C4-2B (cell line): ENCODE measurements at regions not wholly inside any gene's neighbourhood (a gene's known extent, or its start where the extent isn't known, plus 50 kb on each side); places are given as distances from the start of the nearest gene placed in this dataset.

ENCODE experiments used
- H3K27ac ChIP-seq: fragments of 450-650 bp; 2 replicates; pipeline ENCODE4 v1.5.1; 2017
- CTCF ChIP-seq: fragments of 450-650 bp; conservative IDR thresholded peaks from 2 replicates; pipeline ENCODE4 v1.5.1; 2017; ENCODE audit warnings: mild to moderate bottlenecking
- ZFX ChIP-seq: fragments of 450-650 bp; IDR thresholded peaks from 2 replicates; pipeline ENCODE4 v1.6.1; 2017

DNA sequence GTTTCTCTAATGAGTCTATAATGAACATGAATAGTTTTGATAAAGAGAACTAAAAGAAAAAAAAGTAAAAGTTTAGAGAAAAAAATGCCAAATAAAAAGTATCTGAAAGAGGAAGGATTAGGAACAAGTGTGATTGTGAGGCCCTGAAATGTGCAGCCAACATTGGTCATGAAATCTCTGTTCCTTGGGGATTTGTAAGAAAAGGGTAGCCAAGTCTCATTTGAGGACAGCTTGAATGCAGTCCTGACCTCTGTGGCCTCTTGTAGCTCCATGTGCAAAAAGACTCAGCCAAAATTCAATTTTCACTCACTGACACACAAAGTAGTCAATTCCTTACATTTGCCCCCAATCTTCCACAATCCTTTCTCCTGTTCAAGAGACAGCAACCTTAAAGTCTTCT lies 167.9 kb downstream of the KLF12 start:
- TF ChIP-seq CTCF, result no peak
- no peak for TF ChIP-seq ZFX
- no peak overlapping the region for H3K27ac ChIP-seq

- no peak overlapping the region for H3K27ac ChIP-seq
- TF ChIP-seq CTCF (no peak), ZFX (no peak)
These were observed 171.9 kb downstream of the KLF12 start for GRCh38 chr13:73962284-73962683.

DNA sequence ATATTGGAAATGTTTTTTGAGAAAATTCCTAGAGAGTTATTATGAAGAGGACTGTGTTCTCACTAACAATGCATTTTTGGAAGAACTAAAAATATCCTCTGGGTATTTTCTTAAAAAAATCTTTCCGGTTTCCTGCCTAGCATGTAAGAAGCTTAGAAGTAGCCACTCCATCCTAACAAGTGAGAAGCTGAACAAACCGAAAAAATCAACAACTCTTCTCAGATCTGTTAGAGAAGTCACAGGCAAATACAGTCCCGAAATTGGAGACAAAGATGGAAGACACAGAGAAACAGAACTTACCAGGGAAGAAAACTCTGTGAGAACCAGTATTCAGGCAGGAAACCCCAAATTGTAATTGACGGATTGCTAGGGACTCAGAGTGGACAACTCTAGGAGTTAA lies 173.0 kb downstream of the KLF12 start:
- no peak overlapping the region for H3K27ac ChIP-seq
- TF ChIP-seq ZFX (no peak), CTCF (no peak)

DNA sequence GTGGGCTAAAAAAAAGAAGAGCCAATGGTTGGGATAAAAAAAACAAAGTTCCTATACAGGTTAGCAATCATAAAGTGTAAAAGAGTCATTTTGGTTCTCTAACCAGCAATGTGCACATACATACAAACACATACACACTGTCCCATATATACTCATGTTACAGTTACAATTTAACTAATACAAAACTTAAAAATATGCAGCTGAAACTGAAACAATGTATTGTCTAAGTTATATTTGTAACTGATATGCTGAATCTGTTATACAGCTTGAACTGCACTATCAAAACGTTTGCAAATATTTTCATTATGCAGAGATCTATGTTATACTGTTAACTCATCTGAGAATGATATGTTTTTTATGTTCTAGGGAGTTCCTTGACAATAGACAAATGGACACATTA lies 173.7 kb downstream of the KLF12 start:
- TF ChIP-seq ZFX, result no peak
- no peak for TF ChIP-seq CTCF
- no peak overlapping the region for H3K27ac ChIP-seq

DNA sequence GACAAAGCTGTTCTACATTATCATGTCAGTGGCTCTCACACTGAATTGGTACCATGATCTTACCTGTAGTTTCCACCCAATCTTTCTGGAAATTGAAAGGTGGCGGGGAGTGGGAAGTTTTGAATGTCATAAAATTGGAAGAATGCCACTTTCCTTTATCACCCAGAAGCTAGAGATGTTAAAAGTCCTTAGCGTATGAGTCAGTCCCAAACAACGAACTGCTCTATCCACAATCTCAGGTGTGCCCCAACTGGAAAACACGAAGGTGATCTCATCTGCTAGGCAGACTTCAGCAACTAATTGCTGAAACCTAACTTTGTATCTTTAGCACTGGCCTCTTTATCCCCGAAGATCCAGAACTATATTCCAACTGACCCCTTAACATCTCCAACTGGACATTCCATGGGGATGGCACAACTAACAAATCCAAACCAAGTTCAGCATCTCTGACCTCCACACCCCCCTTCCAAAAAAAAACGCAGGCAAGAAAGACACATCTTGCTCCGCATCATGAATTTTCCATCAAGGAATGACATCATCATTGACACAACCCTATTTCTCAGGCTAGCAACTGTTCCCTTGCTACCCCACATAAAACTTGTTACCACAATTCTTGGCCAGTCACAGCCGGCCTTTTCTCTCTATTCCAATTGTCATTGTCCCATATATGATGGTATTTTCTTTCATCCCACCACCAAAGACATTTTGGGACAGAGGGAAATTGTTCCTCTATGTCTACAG lies 175.4 kb downstream of the KLF12 start:
- no peak for TF ChIP-seq CTCF
- no peak for TF ChIP-seq ZFX
- no peak overlapping the region for H3K27ac ChIP-seq

DNA sequence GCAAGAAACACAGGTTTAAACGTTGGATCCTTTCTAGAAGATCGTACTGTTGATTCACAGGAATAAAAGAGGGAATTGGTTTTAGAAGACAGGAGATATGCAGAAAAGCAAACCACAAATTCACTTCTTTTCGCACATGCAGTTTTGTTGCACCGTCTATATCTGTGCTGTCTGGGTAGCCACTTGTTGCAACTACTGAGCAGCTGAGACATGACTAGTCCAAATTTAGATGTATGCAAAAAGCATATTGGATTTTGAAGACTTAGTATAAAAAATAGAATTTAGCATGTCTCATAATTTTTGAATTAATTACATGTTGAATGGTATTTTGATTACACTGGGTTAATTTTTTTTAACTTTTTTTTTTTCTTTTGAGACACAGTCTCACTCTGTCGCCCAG lies 176.3 kb downstream of the KLF12 start:
- TF ChIP-seq ZFX, result no peak
- TF ChIP-seq CTCF, result no peak
- H3K27ac ChIP-seq, result no peak overlapping the region

DNA sequence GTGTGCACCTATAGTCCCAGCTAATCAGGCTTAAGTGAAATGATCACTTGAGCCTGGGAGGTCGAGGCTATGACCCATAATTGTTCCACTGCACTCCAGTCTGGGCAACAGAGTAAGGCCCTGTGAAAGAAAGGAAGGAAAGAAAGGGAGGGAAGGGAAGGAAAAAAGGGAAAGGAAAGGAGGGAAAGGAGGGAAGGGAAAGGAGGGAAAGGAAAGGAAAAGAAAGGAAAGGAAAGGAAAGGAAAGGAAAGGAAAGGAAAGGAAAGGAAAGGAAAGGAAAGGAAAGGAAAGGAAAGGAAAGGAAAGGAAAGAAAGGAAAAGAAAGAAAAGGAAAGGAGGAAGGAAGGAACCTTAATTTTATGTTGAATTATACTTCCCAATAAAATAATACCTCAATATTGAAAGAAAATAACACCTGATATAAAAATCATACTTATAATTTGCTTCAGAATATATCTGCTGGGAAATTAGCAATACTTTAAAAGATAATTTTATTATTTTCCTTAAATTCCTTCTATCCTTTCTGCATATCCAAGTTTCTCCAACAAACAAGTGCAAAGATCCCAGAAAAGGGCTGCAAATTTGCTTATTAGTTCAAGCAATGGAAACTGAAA lies 177.3 kb downstream of the KLF12 start:
- no peak overlapping the region for H3K27ac ChIP-seq
- TF ChIP-seq CTCF (no peak), ZFX (no peak)
